ENCODE measurements at regions not wholly inside any gene's neighbourhood (a gene's known extent, or its start where the extent isn't known, plus 50 kb on each side); places are given as distances from the start of the nearest gene placed in this dataset.

DNA sequence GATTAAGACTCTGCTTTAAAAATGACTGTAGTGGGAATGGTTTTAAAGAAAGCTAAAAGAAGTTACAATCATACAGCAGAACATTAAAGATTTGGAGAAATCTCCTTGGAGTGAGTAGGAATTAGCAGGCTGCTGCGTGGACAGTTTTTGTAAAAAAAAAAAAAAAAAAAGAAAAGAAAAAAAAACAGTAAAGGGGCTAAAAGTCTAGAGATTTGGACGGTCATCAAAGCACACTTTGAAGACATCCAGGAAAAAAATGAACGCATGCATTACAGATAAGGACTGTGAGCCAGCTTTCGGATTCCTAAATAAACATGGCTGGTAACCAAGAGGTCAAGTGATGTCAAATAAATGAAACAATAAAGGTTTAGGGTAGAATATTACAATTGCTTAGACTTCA, 1700.6 kb downstream of the PCDH9 start:
- FAIRE-seq: no peak
- peak; percentile 67 for DNase-seq (ENCODE audit: low read depth, low spot score)
- intact Hi-C loops (cut with micrococcal nuclease) (no loop called here), dilution Hi-C loops (cut with MboI; ENCODE audit: extremely low pct_ligation_motif_present, low sequenced_read_pairs) (no loop called here)
- H3K9me3 ChIP-seq (replicated peaks; ENCODE audit: control insufficient read depth, insufficient read depth, low read length): no peaks in the 10 kb centered on the region
- no TSS peak for BruUV-seq (replicated peaks)
- H3K9ac ChIP-seq (replicated peaks; ENCODE audit: extremely low read depth, insufficient read depth, low read length): no peak overlapping the region
- no peak overlapping the region for H2AFZ ChIP-seq (ENCODE audit: low read depth, low read length)
- no peaks in the 10 kb centered on the region for H3K4me1 ChIP-seq (ENCODE audit: control insufficient read depth, extremely low read depth, insufficient read depth, low read length)
- H3K79me2 ChIP-seq (ENCODE audit: control insufficient read depth, insufficient read depth, low read length): no peaks in the 10 kb centered on the region
- H3K27me3 ChIP-seq (ENCODE audit: control insufficient read depth in 2 of 2, insufficient read depth in 2 of 2, low read length in 2 of 2): no peaks in the 10 kb centered on the region
- H3K36me3 ChIP-seq (ENCODE audit: control insufficient read depth in 2 of 2, extremely low read depth in 1 of 2, insufficient read depth in 2 of 2, low read length in 2 of 2): no peaks in the 10 kb centered on the region
- no peaks in the 10 kb centered on the region for H3K9me1 ChIP-seq (replicated peaks; ENCODE audit: control insufficient read depth, extremely low read depth, insufficient read depth, low read length)
- no peaks in the 10 kb centered on the region for H4K20me1 ChIP-seq (replicated peaks; ENCODE audit: control insufficient read depth, extremely low read depth, insufficient read depth, low read length)
- CTCF ChIA-PET: interaction anchor here (0.7 to 1.8 kb wide), 3 partner anchors 11 to 1423 kb away, joined by 3 to 4 read pairs (median 3); no protein-coding TSS in a partner anchor
- no peak overlapping the region for H3K4me3 ChIP-seq (replicated peaks in 1 of 3; ENCODE audit: insufficient read depth in 1 of 3, low read depth in 1 of 3, low read length in 3 of 3)
- H3K4me2 ChIP-seq (ENCODE audit: insufficient read depth, low read length): no peak overlapping the region
- POLR2A ChIA-PET: no interaction called here
- TF ChIP-seq FOS (IDR thresholded peaks at IDR 0.05; ENCODE audit: borderline replicate concordance, insufficient read depth, low read length): no peak
- TF ChIP-seq GATA2 (IDR thresholded peaks at IDR 0.05; ENCODE audit: insufficient read depth, insufficient read length, low read depth, low read length): no peak
- TF ChIP-seq JUN (IDR thresholded peaks at IDR 0.05; ENCODE audit: borderline replicate concordance, insufficient read depth, insufficient read length, low read depth): no peak
- TF ChIP-seq, protein P1, sequence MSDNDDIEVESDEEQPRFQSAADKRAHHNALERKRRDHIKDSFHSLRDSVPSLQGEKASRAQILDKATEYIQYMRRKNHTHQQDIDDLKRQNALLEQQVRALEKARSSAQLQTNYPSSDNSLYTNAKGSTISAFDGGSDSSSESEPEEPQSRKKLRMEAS (IDR thresholded peaks at IDR 0.05; ENCODE audit: insufficient read depth, insufficient read length): no peak
- TF ChIP-seq POLR2AphosphoS5 (IDR thresholded peaks at IDR 0.05; ENCODE audit: insufficient read depth, low read depth, low read length): no peak
- H3K27ac ChIP-seq (ENCODE audit: insufficient read depth, low read depth, low read length): no peak overlapping the region

DNA sequence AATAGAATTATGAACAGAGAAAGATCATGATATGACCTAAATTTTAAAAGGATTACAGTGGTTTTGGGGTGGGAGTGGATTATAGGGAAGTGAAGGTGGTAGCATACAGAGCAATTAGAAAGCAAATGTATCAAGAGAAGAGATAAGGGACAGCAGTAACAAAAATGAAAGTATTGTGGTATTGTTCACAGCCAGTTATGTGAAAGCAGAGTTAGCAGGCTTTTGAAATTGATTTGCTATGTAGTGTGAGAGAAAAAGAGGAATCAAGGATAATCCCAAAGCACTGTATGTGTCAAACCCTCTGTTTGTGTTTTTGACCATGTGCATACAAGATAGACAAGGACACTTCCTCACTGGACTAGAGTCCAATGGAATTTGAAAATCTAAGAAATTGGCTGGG, 1721.4 kb downstream of the PCDH9 start:
- POLR2A ChIA-PET: no interaction called here
- Histone ChIP-seq H3K4me1 (ENCODE audit: control insufficient read depth, extremely low read depth, insufficient read depth, low read length) (no peaks in the 10 kb centered on the region), H3K9ac (replicated peaks; ENCODE audit: extremely low read depth, insufficient read depth, low read length) (no peak overlapping the region), H3K36me3 (ENCODE audit: control insufficient read depth in 2 of 2, extremely low read depth in 1 of 2, insufficient read depth in 2 of 2, low read length in 2 of 2) (no peaks in the 10 kb centered on the region), H3K4me2 (ENCODE audit: insufficient read depth, low read length) (no peak overlapping the region), H4K20me1 (replicated peaks; ENCODE audit: control insufficient read depth, extremely low read depth, insufficient read depth, low read length) (no peaks in the 10 kb centered on the region), H3K4me3 (replicated peaks in 1 of 3; ENCODE audit: insufficient read depth in 1 of 3, low read depth in 1 of 3, low read length in 3 of 3) (no peak overlapping the region), H3K9me3 (replicated peaks; ENCODE audit: control insufficient read depth, insufficient read depth, low read length) (no peaks in the 10 kb centered on the region), H3K27ac (ENCODE audit: insufficient read depth, low read depth, low read length) (no peak overlapping the region), H2AFZ (ENCODE audit: low read depth, low read length) (no peak overlapping the region), H3K9me1 (replicated peaks; ENCODE audit: control insufficient read depth, extremely low read depth, insufficient read depth, low read length) (no peaks in the 10 kb centered on the region), H3K27me3 (ENCODE audit: control insufficient read depth in 2 of 2, insufficient read depth in 2 of 2, low read length in 2 of 2) (no peaks in the 10 kb centered on the region), H3K79me2 (ENCODE audit: control insufficient read depth, insufficient read depth, low read length) (no peaks in the 10 kb centered on the region)
- CTCF ChIA-PET: no interaction called here
- no peak for DNase-seq (ENCODE audit: low read depth, low spot score)
- intact Hi-C loops (cut with micrococcal nuclease) (no loop called here), dilution Hi-C loops (cut with MboI; ENCODE audit: extremely low pct_ligation_motif_present, low sequenced_read_pairs) (no loop called here)
- FAIRE-seq: no peak
- TF ChIP-seq POLR2A (IDR thresholded peaks at IDR 0.05; ENCODE audit: low read depth, low read length) (no peak), POLR2AphosphoS5 (IDR thresholded peaks at IDR 0.05; ENCODE audit: insufficient read depth, low read depth, low read length) (no peak), FOS (IDR thresholded peaks at IDR 0.05; ENCODE audit: borderline replicate concordance, insufficient read depth, low read length) (no peak), EZH2 (IDR thresholded peaks at IDR 0.05; ENCODE audit: borderline replicate concordance, low read depth, low read length, severe bottlenecking) (no peak), MYC (IDR thresholded peaks at IDR 0.05; ENCODE audit: low read depth, low read length) (no peak), JUN (IDR thresholded peaks at IDR 0.05; ENCODE audit: borderline replicate concordance, insufficient read depth, insufficient read length, low read depth) (no peak)
- TF ChIP-seq, protein P1 (IDR thresholded peaks at IDR 0.05; ENCODE audit: insufficient read depth, insufficient read length): no peak
- no TSS peak for BruUV-seq (replicated peaks)

All from endothelial cell of umbilical vein (primary cell).